GM12872 (cell line): ENCODE measurements at regions not wholly inside any gene's neighbourhood (a gene's known extent, or its start where the extent isn't known, plus 50 kb on each side); places are given as distances from the start of the nearest gene placed in this dataset.

Source experiments
- TF ChIP-seq, protein P1 (sequence below): IDR thresholded peaks from 3 replicates; pipeline ENCODE4 v1.5.1; 2011; ENCODE audit warnings: low read depth, mild to moderate bottlenecking, low read length, moderate library complexity; ENCODE audit not compliant: insufficient read depth

DNA sequence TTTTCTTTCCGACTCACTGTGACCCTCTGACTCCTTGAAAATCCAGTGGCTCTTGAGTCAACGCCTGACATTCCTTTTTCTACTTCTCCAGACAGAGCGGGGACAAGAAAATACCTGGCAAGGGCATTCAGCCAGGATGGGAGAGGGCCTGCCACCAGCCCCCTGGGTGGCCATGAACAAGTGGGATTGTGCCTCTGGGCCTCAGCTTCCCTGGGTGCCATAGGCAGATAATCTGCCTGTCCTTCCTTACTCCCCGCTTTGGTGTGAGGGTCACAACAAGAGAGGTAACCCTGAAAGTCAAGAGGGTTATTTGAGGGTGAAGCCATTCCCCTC lies 613.9 kb upstream of the CADM1 start:
- TF ChIP-seq, protein P1, sequence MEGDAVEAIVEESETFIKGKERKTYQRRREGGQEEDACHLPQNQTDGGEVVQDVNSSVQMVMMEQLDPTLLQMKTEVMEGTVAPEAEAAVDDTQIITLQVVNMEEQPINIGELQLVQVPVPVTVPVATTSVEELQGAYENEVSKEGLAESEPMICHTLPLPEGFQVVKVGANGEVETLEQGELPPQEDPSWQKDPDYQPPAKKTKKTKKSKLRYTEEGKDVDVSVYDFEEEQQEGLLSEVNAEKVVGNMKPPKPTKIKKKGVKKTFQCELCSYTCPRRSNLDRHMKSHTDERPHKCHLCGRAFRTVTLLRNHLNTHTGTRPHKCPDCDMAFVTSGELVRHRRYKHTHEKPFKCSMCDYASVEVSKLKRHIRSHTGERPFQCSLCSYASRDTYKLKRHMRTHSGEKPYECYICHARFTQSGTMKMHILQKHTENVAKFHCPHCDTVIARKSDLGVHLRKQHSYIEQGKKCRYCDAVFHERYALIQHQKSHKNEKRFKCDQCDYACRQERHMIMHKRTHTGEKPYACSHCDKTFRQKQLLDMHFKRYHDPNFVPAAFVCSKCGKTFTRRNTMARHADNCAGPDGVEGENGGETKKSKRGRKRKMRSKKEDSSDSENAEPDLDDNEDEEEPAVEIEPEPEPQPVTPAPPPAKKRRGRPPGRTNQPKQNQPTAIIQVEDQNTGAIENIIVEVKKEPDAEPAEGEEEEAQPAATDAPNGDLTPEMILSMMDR, result no peak

DNA sequence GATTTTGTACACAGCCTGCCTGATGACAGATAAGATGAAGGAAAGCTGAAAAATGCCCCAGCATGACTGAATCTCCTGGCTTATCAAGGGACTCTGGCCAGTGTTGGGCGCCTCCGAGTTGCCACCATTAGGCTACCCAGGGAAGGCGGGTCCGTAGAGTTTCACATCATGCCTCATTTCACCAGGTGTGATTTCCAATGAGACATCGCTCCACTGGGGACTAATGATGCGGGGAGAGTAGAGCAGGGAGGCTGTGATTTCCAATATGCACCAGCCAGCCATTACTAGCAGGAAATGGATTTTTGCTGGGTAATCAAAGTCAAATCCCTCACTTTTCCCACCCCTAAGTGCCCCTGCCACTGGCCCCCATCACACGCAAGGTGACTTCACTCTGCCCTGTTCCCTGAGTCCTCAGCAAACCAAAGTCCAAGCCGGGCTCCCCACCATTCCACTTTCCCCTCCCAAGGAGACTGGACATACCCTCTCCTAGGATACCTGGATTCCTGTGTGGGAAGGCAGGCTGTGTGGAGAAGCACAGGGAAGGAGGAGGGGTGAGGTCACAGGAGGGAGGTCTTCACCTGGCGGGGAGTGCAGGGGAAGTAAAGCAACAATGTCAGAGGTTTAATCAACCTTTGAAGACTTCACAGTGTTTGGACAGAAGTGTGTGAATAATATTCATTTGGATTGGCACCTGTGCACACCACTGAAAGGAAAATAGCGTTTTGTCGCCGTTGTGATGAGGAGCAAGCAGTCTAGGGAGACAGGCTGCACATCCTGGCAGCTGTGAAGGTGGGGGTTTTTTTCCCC lies 613.3 kb upstream of the CADM1 start:
- TF ChIP-seq, protein P1, result no peak

DNA sequence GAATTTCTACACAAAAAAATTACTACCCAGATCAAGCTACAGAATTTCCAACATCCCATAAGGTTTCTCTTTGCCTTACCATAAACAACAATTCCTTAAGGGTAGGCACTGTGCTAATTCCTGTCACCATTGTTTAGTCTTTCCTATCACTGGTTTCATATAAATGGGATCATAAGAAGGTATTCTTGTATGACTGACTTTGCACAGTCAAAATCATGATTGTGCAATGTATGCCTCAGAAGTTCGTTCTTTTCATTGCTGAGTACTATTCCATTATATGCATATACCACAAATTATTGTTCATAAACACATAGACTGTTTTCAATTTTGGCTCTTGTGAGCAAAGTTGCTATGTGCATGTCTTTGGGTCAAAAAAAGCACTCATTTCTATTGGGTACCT lies 611.6 kb upstream of the CADM1 start:
- TF ChIP-seq, protein P1, result no peak

DNA sequence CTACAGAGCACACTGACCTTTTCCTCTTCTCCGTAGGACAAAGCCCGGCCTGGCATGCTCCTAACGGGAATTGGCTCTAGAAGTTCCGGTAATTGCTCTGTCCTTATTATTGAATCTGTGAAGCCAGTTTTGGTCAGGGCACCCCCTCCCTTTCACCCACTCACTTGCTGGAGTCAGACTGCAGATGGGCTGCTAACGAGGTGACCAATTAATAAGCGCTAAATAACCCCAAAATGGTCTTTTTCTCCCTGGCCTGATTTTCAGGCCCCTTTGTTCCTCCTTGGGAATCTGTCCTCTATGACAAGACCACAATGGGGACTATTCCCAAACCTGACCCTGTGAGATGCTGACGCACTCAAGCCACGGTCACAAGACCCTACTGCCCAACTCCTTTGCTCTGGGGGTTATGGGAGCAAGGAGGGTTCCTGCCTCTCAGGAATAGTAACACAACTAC lies 610.0 kb upstream of the CADM1 start:
- TF ChIP-seq, protein P1, result no peak

DNA sequence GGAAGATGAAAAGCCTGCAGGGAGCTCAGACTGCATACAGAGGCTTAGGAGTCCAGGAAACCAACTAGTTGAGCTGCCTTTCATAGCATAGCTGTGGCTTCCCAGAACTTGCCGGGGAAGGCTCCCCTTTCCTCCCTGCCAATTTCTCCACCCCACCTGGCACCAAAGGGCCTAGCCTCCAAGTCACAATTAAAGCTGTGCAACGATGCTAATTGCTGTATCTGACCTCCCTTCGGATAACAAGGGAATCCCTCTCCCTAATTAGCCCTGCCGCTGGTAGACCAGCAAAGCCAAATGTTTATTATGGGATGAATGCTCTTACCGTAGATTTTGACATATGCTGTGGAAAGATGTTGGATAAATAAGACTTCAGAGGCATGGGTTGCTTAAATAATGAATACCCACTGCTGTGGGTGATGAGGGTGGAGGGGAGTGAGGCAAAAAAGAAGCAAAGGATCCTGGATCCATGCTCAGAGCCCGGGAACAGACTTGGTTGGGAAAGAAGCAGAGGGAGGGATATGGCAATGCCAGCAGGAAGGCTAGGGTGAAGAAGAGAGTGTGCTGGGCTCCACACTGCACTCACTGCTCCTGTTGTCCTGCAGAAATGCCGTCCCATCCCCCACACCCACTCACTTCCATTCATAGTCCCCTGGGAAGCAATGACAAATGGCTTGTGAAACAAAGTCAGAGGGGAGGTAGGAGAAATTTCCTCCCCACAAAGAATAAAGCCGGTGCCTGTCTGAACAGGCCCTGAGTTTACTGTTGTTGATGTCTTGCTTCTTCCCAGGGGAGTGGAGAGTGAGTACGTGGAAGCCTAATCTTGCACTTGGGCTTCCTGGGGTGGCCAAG lies 608.1 kb upstream of the CADM1 start:
- TF ChIP-seq, protein P1, result no peak

DNA sequence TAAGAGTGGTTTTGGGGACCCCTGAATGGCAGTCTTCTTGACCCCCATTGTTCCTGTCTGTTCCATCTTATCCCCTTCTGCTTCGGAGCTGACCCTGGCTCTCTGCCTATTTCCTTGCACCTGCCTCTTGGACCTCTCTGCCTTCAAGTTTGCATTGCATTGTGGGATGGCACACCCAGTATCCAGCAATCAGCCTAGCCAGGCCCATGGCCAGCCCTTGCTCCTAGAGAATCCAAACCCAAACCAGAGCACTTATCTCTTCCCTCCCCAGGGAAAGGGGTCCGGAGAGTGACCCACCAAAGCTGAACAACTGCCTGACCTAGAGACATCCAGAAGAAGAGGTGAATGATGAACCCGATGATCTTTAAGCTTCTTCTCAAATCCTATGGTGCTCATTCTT lies 607.3 kb upstream of the CADM1 start:
- TF ChIP-seq, protein P1, result no peak

DNA sequence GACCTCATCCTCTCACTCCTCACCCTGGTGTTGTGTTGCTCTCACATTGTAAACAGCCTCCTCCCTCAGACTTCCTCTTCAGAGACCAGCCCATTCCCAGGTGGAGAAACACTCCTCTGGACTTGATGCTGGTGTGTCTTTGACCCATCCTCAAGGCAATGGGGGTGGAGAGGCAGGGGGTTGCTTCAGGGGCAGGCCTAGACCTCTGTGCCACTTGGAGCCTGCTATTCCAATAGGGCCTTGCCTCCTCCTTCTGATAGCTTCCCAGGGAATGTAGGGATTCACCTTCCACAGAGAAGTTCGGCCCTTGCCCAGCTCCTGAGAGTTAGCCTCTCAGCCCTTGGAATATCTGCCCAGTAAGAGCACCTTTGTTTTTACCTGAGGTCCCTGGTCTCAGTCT lies 606.6 kb upstream of the CADM1 start:
- TF ChIP-seq, protein P1, result no peak
